H1 (cell line): ENCODE measurements at regions not wholly inside any gene's neighbourhood (a gene's known extent, or its start where the extent isn't known, plus 50 kb on each side); places are given as distances from the start of the nearest gene placed in this dataset.

Source experiments
- CTCF ChIA-PET: fragments of 300-600 bp; sonication (Branson Sonifier 250); formaldehyde crosslinking; loops from one replicate; lab custom pipeline; 2021; ENCODE audit not compliant: partially characterized antibody; lab: Charles Lee
- POLR2A ChIA-PET: fragments of 300-600 bp; sonication (Branson Sonifier 250); formaldehyde crosslinking; loops from one replicate; lab custom pipeline; 2021; ENCODE audit warnings: inconsistent platforms; ENCODE audit not compliant: partially characterized antibody; lab: Charles Lee
- DNase-seq, 2 experiments: peaks; one replicate each; pipeline versions ENCODE4 v3.0.0 to v3.0.0-alpha.2; 2010 to 2022; ENCODE audit warnings: low spot score in 2 of 2, low read depth in 1 of 2, mixed read lengths in 1 of 2
- FAIRE-seq: peaks from 2 replicates; lab custom pipeline; 2011; peaks lifted over from hg19 to GRCh38; lab: Jason Lieb, UNC
- H2AFZ ChIP-seq: 2 replicates; pipeline ENCODE4 v1.8.1; 2012; ENCODE audit warnings: low read length, inconsistent platforms
- H2AK5ac ChIP-seq: 2 replicates; pipeline ENCODE4 v1.6.1; 2013; ENCODE audit warnings: low read depth, low read length
- H2BK120ac ChIP-seq: replicated peaks from 2 replicates; pipeline ENCODE3; 2013; ENCODE audit warnings: low read depth, low read length, inconsistent platforms
- H2BK12ac ChIP-seq: 2 replicates; pipeline ENCODE4 v1.6.1; 2013; ENCODE audit warnings: low read depth, low read length
- H2BK15ac ChIP-seq: 2 replicates; pipeline ENCODE4 v1.6.1; 2013; ENCODE audit warnings: low read length
- H2BK20ac ChIP-seq: 2 replicates; pipeline ENCODE4 v1.6.1; 2013; ENCODE audit warnings: low read length
- H2BK5ac ChIP-seq: 2 replicates; pipeline ENCODE4 v1.6.1; 2013; ENCODE audit warnings: low read depth, low read length
- H3K14ac ChIP-seq: 2 replicates; pipeline ENCODE4 v1.6.1; 2013; ENCODE audit warnings: inconsistent platforms; ENCODE audit not compliant: insufficient read length
- H3K18ac ChIP-seq: 2 replicates; pipeline ENCODE4 v1.6.1; 2013; ENCODE audit warnings: low read length; ENCODE audit errors: extremely low read depth
- H3K23ac ChIP-seq: 2 replicates; pipeline ENCODE4 v1.6.1; 2013; ENCODE audit warnings: inconsistent platforms; ENCODE audit not compliant: insufficient read length
- H3K23me2 ChIP-seq: 2 replicates; pipeline ENCODE4 v1.6.1; 2013; ENCODE audit warnings: low read depth, low read length
- H3K27ac ChIP-seq: 2 replicates; pipeline ENCODE4 v1.6.1; 2011; ENCODE audit warnings: low read depth, low read length, inconsistent platforms
- H3K27me3 ChIP-seq, 4 experiments: replicated peaks in 1 of 4; 1 replicate in 1 of 4; 2 replicates in 3 of 4; pipeline versions ENCODE4 v1.6.1 to v1.8.1; 2011 to 2013; ENCODE audit warnings: low read length in 3 of 4, mild to moderate bottlenecking in 3 of 4, inconsistent platforms in 2 of 4, mixed read lengths in 2 of 4, moderate library complexity in 1 of 4; ENCODE audit not compliant: control insufficient read depth in 3 of 4, insufficient read depth in 3 of 4; ENCODE audit errors: extremely low read depth in 1 of 4
- H3K36me3 ChIP-seq, 4 experiments: 2 replicates each; pipeline versions ENCODE4 v1.6.1 to v1.8.1; 2011 to 2013; ENCODE audit warnings: mild to moderate bottlenecking in 4 of 4, low read length in 3 of 4, moderate library complexity in 2 of 4, control low read depth in 1 of 4, inconsistent platforms in 1 of 4; ENCODE audit not compliant: insufficient read depth in 4 of 4, control insufficient read depth in 2 of 4
- H3K4ac ChIP-seq: replicated peaks from 2 replicates; pipeline ENCODE3; 2013; ENCODE audit warnings: low read length, low read depth, mixed read lengths, inconsistent platforms; ENCODE audit not compliant: insufficient read length
- H3K4me1 ChIP-seq, 4 experiments: replicated peaks in 1 of 4; 1 replicate in 1 of 4; 2 replicates in 3 of 4; pipeline versions ENCODE4 v1.6.1 to v1.8.1; 2011 to 2013; ENCODE audit warnings: low read length in 3 of 4, inconsistent platforms in 2 of 4, mixed read lengths in 1 of 4; ENCODE audit not compliant: insufficient read depth in 4 of 4, control insufficient read depth in 3 of 4
- H3K4me2 ChIP-seq, 2 experiments: 2 replicates each; pipeline versions ENCODE4 v1.6.1 to v1.8.1; 2011 to 2013; ENCODE audit warnings: low read depth in 2 of 2, low read length in 2 of 2, control low read depth in 1 of 2, inconsistent platforms in 1 of 2, mild to moderate bottlenecking in 1 of 2; ENCODE audit not compliant: insufficient read depth in 1 of 2
- H3K4me3 ChIP-seq, 4 experiments: fragments of 200-600, 300-600 bp in 1 of 4; sonication (generic), shearing (Covaris generic), sonication (Bioruptor Twin) in 1 of 4; 2 replicates each; pipeline versions ENCODE4 v1.5.1 to v1.8.1; 2011 to 2016; ENCODE audit warnings: low read length in 4 of 4, low read depth in 3 of 4, control low read depth in 2 of 4, inconsistent platforms in 2 of 4, mild to moderate bottlenecking in 2 of 4, mixed read lengths in 1 of 4, moderate library complexity in 1 of 4; ENCODE audit not compliant: insufficient read depth in 2 of 4; ENCODE audit errors: extremely low read depth in 1 of 4
- H3K56ac ChIP-seq: replicated peaks from 2 replicates; pipeline ENCODE3; 2013; ENCODE audit warnings: low read depth, mild to moderate bottlenecking, mixed read lengths, low read length, inconsistent platforms; ENCODE audit not compliant: insufficient read length
- H3K79me1 ChIP-seq: 2 replicates; pipeline ENCODE4 v1.6.1; 2013; ENCODE audit warnings: low read depth, low read length, control low read depth
- H3K79me2 ChIP-seq, 2 experiments: 2 replicates each; pipeline versions ENCODE4 v1.6.1 to v1.8.1; 2012 to 2013; ENCODE audit warnings: low read length in 2 of 2, mild to moderate bottlenecking in 2 of 2, inconsistent platforms in 1 of 2; ENCODE audit not compliant: insufficient read depth in 2 of 2, control insufficient read depth in 1 of 2
- H3K9ac ChIP-seq, 4 experiments: replicated peaks in 1 of 4; 1 replicate in 1 of 4; 2 replicates in 3 of 4; pipeline versions ENCODE4 v1.6.1 to v1.8.1; 2011 to 2013; ENCODE audit warnings: low read depth in 3 of 4, low read length in 3 of 4, control low read depth in 2 of 4, mild to moderate bottlenecking in 2 of 4, moderate library complexity in 2 of 4, inconsistent platforms in 1 of 4; ENCODE audit errors: extremely low read depth in 1 of 4
- H3K9me3 ChIP-seq, 2 experiments: 2 replicates each; pipeline versions ENCODE4 v1.6.1 to v1.8.1; 2012 to 2013; ENCODE audit warnings: mild to moderate bottlenecking in 2 of 2, moderate library complexity in 2 of 2, control low read depth in 1 of 2, inconsistent platforms in 1 of 2, low read depth in 1 of 2, low read length in 1 of 2, mixed read lengths in 1 of 2; ENCODE audit not compliant: insufficient read depth in 2 of 2
- H4K20me1 ChIP-seq, 2 experiments: replicated peaks in 1 of 2; 2 replicates each; pipeline versions ENCODE3 to v1.8.1; 2011 to 2013; ENCODE audit warnings: inconsistent platforms in 2 of 2, low read length in 2 of 2, mild to moderate bottlenecking in 1 of 2; ENCODE audit not compliant: insufficient read depth in 2 of 2, control insufficient read depth in 1 of 2
- H4K5ac ChIP-seq: 2 replicates; pipeline ENCODE4 v1.6.1; 2013; ENCODE audit warnings: low read length, low read depth, mixed read lengths, inconsistent platforms; ENCODE audit not compliant: insufficient read length
- H4K8ac ChIP-seq: 2 replicates; pipeline ENCODE4 v1.8.0; 2013; ENCODE audit warnings: mild to moderate bottlenecking, moderate library complexity, low read length, inconsistent platforms; ENCODE audit not compliant: insufficient read depth; ENCODE audit errors: extremely low read depth
- H4K91ac ChIP-seq: replicated peaks from 2 replicates; pipeline ENCODE3; 2013; ENCODE audit warnings: low read length, mixed read lengths, inconsistent platforms; ENCODE audit not compliant: insufficient read length
- HDAC2 ChIP-seq, 2 experiments: fragments of 300-600 bp in 1 of 2; sonication (generic) in 1 of 2; IDR thresholded peaks; 2 replicates each; pipeline ENCODE4 v1.6.1; 2011 to 2012; ENCODE audit warnings: low read depth in 2 of 2, low read length in 2 of 2, mild to moderate bottlenecking in 2 of 2, moderate library complexity in 2 of 2, borderline replicate concordance in 1 of 2, inconsistent platforms in 1 of 2
- KDM1A ChIP-seq: fragments of 200-600, 300-600 bp; sonication (generic); IDR thresholded peaks from 2 replicates; pipeline ENCODE4 v1.7.1; 2016; ENCODE audit warnings: mild to moderate bottlenecking, low read length, borderline replicate concordance
- RAD21 ChIP-seq, 2 experiments: IDR thresholded peaks in 1 of 2; conservative IDR thresholded peaks in 1 of 2; 2 replicates each; pipeline ENCODE4 v1.6.1; 2011; ENCODE audit warnings: low read depth in 2 of 2, low read length in 2 of 2, improper control_type of control experiment in 1 of 2, inconsistent platforms in 1 of 2, mild to moderate bottlenecking in 1 of 2, moderate library complexity in 1 of 2
- RNF2 ChIP-seq: fragments of 200-900, 300-1000 bp; sonication (generic); IDR thresholded peaks from 2 replicates; pipeline ENCODE4 v1.7.1; 2016; ENCODE audit warnings: borderline replicate concordance, low read depth, mild to moderate bottlenecking, antibody characterized with exemption, low read length; ENCODE audit not compliant: poor library complexity, severe bottlenecking; ENCODE audit errors: missing control alignments
- WGBS, 2 experiments: shearing (Covaris generic) in 1 of 2; methylation state at CpG; one replicate each; pipeline versions ENCODE4 v1.1.6 to v1.1.7; 2013 to 2015; ENCODE audit warnings: low lambda C conversion rate in 2 of 2, mixed read lengths in 2 of 2, inconsistent platforms in 1 of 2, low coverage in 1 of 2, missing lambda C conversion rate in 1 of 2; ENCODE audit not compliant: insufficient replicate concordance in 2 of 2, insufficient coverage in 1 of 2, insufficient read length in 1 of 2; ENCODE audit errors: extremely low coverage in 1 of 2, missing lambda C conversion rate in 1 of 2; 5-methylcytosine and 5-hydroxymethylcytosine counted together

GRCh38 chr7:24383055-24383454 lies 99.1 kb downstream of the NPY start:
- Histone ChIP-seq H3K4me1 (peaks cover 0 to 23% (median 9%) of the 10 kb centered on the region in 4 experiments; a peak in 5 of 7 replicates), H3K4me2 (no peak overlapping the region), H3K9ac (no peak overlapping the region), H2AK5ac (no peak overlapping the region), H3K9me3 (peaks cover 0 to 6% of the 10 kb centered on the region in 2 experiments; a peak in 1 of 4 replicates), H2BK12ac (no peak overlapping the region), H2BK120ac (no peak overlapping the region), H4K91ac (no peak overlapping the region), H3K27ac (no peak overlapping the region), H3K79me1 (no peaks in the 10 kb centered on the region; the same call in 1 of the 2 replicates), H2BK5ac (no peak overlapping the region), H3K4me3 (no peak overlapping the region), H2BK15ac (no peak overlapping the region), H4K20me1 (no peaks in the 10 kb centered on the region), H3K14ac (no peak overlapping the region), H3K36me3 (peaks cover 0 to 8% (median 0%) of the 10 kb centered on the region in 4 experiments; a peak in 3 of 8 replicates), H4K5ac (no peak overlapping the region), H2AFZ (no peak overlapping the region), H3K79me2 (peaks cover 0 to 15% of the 10 kb centered on the region in 2 experiments; a peak in 2 of 4 replicates), H3K27me3 (no peaks in the 10 kb centered on the region)
- no peak for DNase-seq
- 78% methylated on average over 1 of the region's 1 CpG; no CpG with 5 or more reads in 1 of the 2 experiments for WGBS, 2 experiments
- POLR2A ChIA-PET = interaction anchor here (0.8 kb wide), 2 partner anchors 21 to 35 kb away, joined by 3 to 5 read pairs; no protein-coding TSS in a partner anchor
- peak; percentile 72; the same call in 1 of the 2 replicates for TF ChIP-seq KDM1A
- no peak for TF ChIP-seq RNF2
- no peak for TF ChIP-seq RAD21 (IDR thresholded peaks at IDR 0.05 in 1 of 2, conservative IDR thresholded peaks at IDR 0.05 in 1 of 2; ENCODE audit: low read depth in 2 of 2, low read length in 2 of 2)
- TF ChIP-seq HDAC2 (IDR thresholded peaks at IDR 0.05; ENCODE audit: borderline replicate concordance in 1 of 2, low read depth in 2 of 2, low read length in 2 of 2) = peak in 1 of 2 experiments; percentile 64; a peak in 1 of 4 replicates
- TF ChIP-seq, all 59 proteins: peak for 2
- Histone ChIP-seq H3K56ac (no peak overlapping the region), H3K4ac (no peak overlapping the region), H4K8ac (no peak overlapping the region), H3K23me2 (no peaks in the 10 kb centered on the region), H3K18ac (no peak overlapping the region), H2BK20ac (no peak overlapping the region), H3K23ac (no peak overlapping the region)
- no peak for FAIRE-seq
- CTCF ChIA-PET = interaction anchor here (1.2 kb wide), 1 partner anchor 30 kb away, joined by 3 read pairs; no protein-coding TSS in a partner anchor
